ENCODE measurements at regions not wholly inside any gene's neighbourhood (a gene's known extent, or its start where the extent isn't known, plus 50 kb on each side); places are given as distances from the start of the nearest gene placed in this dataset.

DNA sequence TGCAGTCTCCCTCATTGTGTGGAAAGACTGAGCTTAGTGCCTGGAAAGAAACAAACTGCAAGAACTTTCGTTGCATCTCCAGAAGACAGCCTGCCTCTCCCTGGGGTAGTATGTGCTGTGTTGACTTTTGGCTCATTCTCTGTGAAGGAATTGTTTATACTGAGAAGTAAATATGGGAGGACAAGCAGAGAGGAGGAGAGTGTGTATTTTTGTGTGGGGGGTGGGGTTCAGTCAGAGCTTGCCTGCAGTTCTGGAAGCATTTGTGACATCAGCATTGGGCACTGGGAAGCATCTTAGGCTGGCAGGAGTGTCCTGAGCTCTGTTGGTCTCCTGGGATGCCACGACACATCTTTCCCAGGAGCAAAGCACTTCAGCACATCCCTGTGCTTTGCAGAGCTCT lies 147.9 kb downstream of the HS3ST3B1 start:
- Histone ChIP-seq H3K27me3 (peaks cover 0 to 4% (median 2%) of the 10 kb centered on the region in 4 donors), H3K4me1 (no peaks in the 10 kb centered on the region), H3K27ac (no peak overlapping the region), H3K4me3 (no peak overlapping the region), H3K36me3 (no peaks in the 10 kb centered on the region), H3K9me3 (no peaks in the 10 kb centered on the region)
- FAIRE-seq (no peak), DNase-seq (no peak), ATAC-seq (no peak)
- WGBS, 2 donors = 51 to 57% methylated on average over 2 of the region's 2 CpGs
- TF ChIP-seq, protein P1, sequence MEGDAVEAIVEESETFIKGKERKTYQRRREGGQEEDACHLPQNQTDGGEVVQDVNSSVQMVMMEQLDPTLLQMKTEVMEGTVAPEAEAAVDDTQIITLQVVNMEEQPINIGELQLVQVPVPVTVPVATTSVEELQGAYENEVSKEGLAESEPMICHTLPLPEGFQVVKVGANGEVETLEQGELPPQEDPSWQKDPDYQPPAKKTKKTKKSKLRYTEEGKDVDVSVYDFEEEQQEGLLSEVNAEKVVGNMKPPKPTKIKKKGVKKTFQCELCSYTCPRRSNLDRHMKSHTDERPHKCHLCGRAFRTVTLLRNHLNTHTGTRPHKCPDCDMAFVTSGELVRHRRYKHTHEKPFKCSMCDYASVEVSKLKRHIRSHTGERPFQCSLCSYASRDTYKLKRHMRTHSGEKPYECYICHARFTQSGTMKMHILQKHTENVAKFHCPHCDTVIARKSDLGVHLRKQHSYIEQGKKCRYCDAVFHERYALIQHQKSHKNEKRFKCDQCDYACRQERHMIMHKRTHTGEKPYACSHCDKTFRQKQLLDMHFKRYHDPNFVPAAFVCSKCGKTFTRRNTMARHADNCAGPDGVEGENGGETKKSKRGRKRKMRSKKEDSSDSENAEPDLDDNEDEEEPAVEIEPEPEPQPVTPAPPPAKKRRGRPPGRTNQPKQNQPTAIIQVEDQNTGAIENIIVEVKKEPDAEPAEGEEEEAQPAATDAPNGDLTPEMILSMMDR (IDR thresholded peaks at IDR 0.05) = no peak
- intact Hi-C loops (cut with DNase I) = no loop called here

DNA sequence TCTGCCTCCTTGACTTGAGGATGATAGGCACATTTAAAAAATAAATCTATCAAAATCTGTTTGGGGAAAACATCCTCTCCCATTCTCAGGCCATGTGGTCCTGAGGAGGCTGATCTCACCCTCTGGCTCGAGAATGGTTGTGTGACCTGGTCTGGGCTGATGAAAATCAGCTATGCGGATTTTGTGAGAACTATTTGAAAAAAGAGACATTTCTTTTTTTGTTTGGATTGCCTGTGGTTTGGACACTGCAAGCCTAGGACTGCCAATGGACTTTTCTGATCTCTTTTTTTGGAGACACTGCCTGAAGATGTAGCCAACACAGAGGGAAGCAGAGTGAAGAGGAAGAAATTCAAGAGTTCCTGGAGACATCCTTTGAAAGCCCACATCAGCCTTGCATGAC lies 145.9 kb downstream of the HS3ST3B1 start:
- Histone ChIP-seq H3K4me3 (no peak overlapping the region), H3K27me3 (peaks cover 0 to 4% (median 0%) of the 10 kb centered on the region in 4 donors), H3K4me1 (no peaks in the 10 kb centered on the region), H3K36me3 (no peaks in the 10 kb centered on the region), H3K9me3 (no peaks in the 10 kb centered on the region), H3K27ac (no peak overlapping the region)
- ATAC-seq (no peak), FAIRE-seq (no peak), DNase-seq (no peak)
- intact Hi-C loops (cut with DNase I) = no loop called here
- 41 to 51% methylated on average over 2 of the region's 2 CpGs for WGBS, 2 donors
- TF ChIP-seq, protein P1 (IDR thresholded peaks at IDR 0.05) = no peak

DNA sequence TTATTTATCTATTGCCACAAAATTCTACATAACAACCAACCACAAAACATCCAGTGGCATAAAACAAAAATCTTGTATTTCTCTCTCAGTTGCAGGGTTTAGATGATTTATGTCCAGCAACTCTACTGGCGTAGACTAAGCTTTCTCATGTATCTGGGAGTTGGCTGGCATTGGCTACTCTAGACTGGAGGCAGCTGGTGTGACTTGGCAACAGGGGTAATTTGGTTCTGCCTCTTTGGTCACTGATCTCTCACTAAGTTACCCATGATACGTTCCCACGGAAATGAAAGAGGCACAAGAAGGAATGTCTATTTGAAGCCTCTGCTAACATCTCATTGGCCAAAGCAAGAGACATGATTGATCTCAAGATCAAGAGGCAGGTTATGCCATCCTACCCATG lies 144.0 kb downstream of the HS3ST3B1 start:
- Histone ChIP-seq H3K27me3 (peaks cover 0 to 4% (median 0%) of the 10 kb centered on the region in 4 donors), H3K9me3 (no peaks in the 10 kb centered on the region), H3K36me3 (no peaks in the 10 kb centered on the region), H3K4me1 (no peaks in the 10 kb centered on the region), H3K27ac (no peak overlapping the region), H3K4me3 (no peak overlapping the region)
- intact Hi-C loops (cut with DNase I) = no loop called here
- TF ChIP-seq, protein P1 (IDR thresholded peaks at IDR 0.05) = no peak
- no peak for ATAC-seq
- 77 to 81% methylated on average over 3 of the region's 3 CpGs for WGBS, 2 donors
- no peak for DNase-seq
- FAIRE-seq = no peak

DNA sequence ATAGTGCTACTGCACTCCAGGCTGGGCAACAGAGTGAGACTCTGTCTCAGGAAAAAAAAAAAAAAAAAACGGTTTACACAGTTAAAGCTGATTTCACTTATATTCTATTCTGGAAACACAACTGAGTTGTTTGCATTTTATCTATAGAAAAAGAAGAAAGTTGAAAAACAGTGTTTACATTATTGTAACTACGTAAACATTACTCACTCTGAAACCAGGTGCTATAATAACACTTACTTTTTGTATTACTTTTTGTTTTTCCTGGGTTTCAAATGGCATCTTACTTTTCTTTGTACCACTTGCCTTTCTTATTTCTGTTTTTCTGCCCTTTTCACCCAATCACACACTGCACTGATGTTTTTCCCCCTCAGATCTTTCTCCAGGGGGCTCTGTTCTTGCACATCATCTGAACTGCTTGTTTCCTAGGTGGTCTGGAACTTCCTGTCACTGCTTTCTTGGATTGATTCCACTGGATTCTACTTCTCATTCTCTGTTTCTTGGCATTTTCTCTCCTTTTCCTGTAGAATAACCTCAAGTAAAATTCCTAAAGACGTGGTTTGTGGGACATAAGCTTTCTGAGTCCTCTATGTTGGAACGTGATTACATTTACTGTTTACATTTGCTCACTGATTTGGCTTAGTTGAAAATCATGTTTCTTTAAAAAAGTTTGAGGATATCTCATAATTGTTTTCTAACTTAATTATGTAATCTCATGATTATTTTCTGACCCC lies 142.1 kb downstream of the HS3ST3B1 start:
- no peak for FAIRE-seq
- H3K4me1 ChIP-seq = no peaks in the 10 kb centered on the region
- no peak for DNase-seq
- no peaks in the 10 kb centered on the region for H3K36me3 ChIP-seq
- H3K4me3 ChIP-seq = no peak overlapping the region
- H3K9me3 ChIP-seq = no peaks in the 10 kb centered on the region
- intact Hi-C loops (cut with DNase I) = no loop called here
- 34 to 36% methylated on average over 4 of the region's 4 CpGs for WGBS, 2 donors
- peaks cover 0 to 4% (median 0%) of the 10 kb centered on the region in 4 donors for H3K27me3 ChIP-seq
- no peak overlapping the region for H3K27ac ChIP-seq
- TF ChIP-seq, protein P1 (IDR thresholded peaks at IDR 0.05) = no peak
- ATAC-seq = no peak

DNA sequence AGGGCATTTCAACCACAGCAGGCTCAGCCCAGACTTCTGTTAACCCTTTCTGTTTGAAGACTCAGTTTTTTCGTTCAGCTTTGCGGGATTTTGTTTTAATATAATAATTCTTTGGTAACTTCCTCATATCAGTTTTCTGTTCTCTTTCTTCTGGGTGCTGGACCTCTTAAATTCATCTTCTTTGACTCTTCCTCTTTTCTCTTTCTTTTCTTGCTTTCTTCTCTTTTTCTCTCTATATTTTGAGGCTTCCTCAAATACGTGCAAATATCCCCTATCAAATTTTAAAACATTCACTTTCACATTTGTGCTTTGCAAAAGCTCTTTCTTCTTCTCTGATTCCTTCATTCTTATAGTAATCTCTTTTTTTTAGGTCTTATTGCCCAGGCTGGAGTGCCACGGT lies 136.3 kb downstream of the HS3ST3B1 start:
- Histone ChIP-seq H3K4me3 (no peak overlapping the region), H3K27me3 (no peaks in the 10 kb centered on the region), H3K4me1 (no peaks in the 10 kb centered on the region), H3K9me3 (no peaks in the 10 kb centered on the region), H3K27ac (no peak overlapping the region), H3K36me3 (no peaks in the 10 kb centered on the region)
- intact Hi-C loops (cut with DNase I) = no loop called here
- ATAC-seq = no peak
- no peak for DNase-seq
- FAIRE-seq = no peak
- TF ChIP-seq, protein P1 (IDR thresholded peaks at IDR 0.05) = no peak
- WGBS, 2 donors = 68 to 85% methylated on average over 4 of the region's 4 CpGs
